Gastroesophageal sphincter (tissue), 4 donors: ENCODE measurements at regions not wholly inside any gene's neighbourhood (a gene's known extent, or its start where the extent isn't known, plus 50 kb on each side); places are given as distances from the start of the nearest gene placed in this dataset.

Experiments
- ATAC-seq: fragments of 150-250 bp; one replicate; pipeline ENCODE4 v1.9.1; 2016; ENCODE audit warnings: mild to moderate bottlenecking, moderate library complexity
- H3K27ac ChIP-seq, 4 donors: fragments of 200-600 bp; sonication (generic) in 3 of 4; 1 replicate in 3 of 4; 2 replicates in 1 of 4; pipeline ENCODE4 v1.5.1; 2016 to 2019
- H3K27me3 ChIP-seq: fragments of 200-600 bp; sonication (generic); one replicate; pipeline ENCODE4 v1.5.1; 2019
- H3K36me3 ChIP-seq, 2 donors: fragments of 200-600 bp; sonication (generic); one replicate each; pipeline ENCODE4 v1.5.1; 2019; ENCODE audit warnings: control low read depth in 1 of 2
- H3K4me1 ChIP-seq, 3 donors: fragments of 200-600 bp; sonication (generic); 1 replicate in 2 of 3; 2 replicates in 1 of 3; pipeline ENCODE4 v1.5.1; 2016 to 2019; ENCODE audit warnings: control low read depth in 2 of 3
- H3K4me3 ChIP-seq, 2 donors: fragments of 200-600 bp; sonication (generic); one replicate each; pipeline ENCODE4 v1.5.1; 2019; ENCODE audit warnings: mild to moderate bottlenecking in 1 of 2, moderate library complexity in 1 of 2
- H3K9me3 ChIP-seq, 3 donors: fragments of 200-600 bp; sonication (generic); one replicate each; pipeline ENCODE4 v1.5.1; 2017 to 2019; ENCODE audit warnings: control low read depth in 2 of 3
- CTCF ChIP-seq, 4 experiments: fragments of 200-600 bp in 2 of 4; fragments of 450-650 bp in 2 of 4; sonication (generic) in 1 of 4; IDR thresholded peaks; one replicate each; pipeline ENCODE4 v1.5.1; 2017 to 2019; ENCODE audit warnings: antibody characterized with exemption in 4 of 4, mild to moderate bottlenecking in 2 of 4, moderate library complexity in 2 of 4
- EP300 ChIP-seq: sonication (generic); formaldehyde crosslinking; IDR thresholded peaks from one replicate; pipeline ENCODE4 v1.6.1; 2017; ENCODE audit warnings: antibody characterized with exemption, mild to moderate bottlenecking
- POLR2A ChIP-seq, 2 donors: fragments of 450-650 bp; IDR thresholded peaks; one replicate each; pipeline ENCODE4 v1.6.1; 2017; ENCODE audit warnings: antibody characterized with exemption in 2 of 2, mild to moderate bottlenecking in 2 of 2, moderate library complexity in 1 of 2
- POLR2AphosphoS5 ChIP-seq: sonication (generic); formaldehyde crosslinking; IDR thresholded peaks from one replicate; pipeline ENCODE4 v1.6.1; 2017; ENCODE audit warnings: antibody characterized with exemption
- WGBS, 2 donors: methylation state at CpG; one replicate each; pipeline ENCODE4 v1.1.5; 2018; ENCODE audit warnings: low coverage in 1 of 2; 5-methylcytosine and 5-hydroxymethylcytosine counted together

- no CpG with 5 or more reads among the region's 3 CpGs for WGBS, 2 donors
- Histone ChIP-seq H3K36me3 (no peaks in the 10 kb centered on the region), H3K27ac (no peak overlapping the region), H3K9me3 (no peaks in the 10 kb centered on the region), H3K4me3 (no peak overlapping the region), H3K4me1 (no peaks in the 10 kb centered on the region), H3K27me3 (no peaks in the 10 kb centered on the region)
- no peak for ATAC-seq
- TF ChIP-seq EP300 (no peak), CTCF (IDR thresholded peaks at IDR 0.05) (no peak), POLR2A (IDR thresholded peaks at IDR 0.05) (no peak), POLR2AphosphoS5 (no peak)
These were observed 1134.4 kb upstream of the TSPY4 start for GRCh38 chrY:8202837-8203236.

GRCh38 chrY:8241144-8241543, 1096.1 kb upstream of the TSPY4 start:
- Histone ChIP-seq H3K36me3 (no peaks in the 10 kb centered on the region), H3K27me3 (no peaks in the 10 kb centered on the region), H3K27ac (no peak overlapping the region), H3K4me3 (no peak overlapping the region), H3K9me3 (no peaks in the 10 kb centered on the region), H3K4me1 (no peaks in the 10 kb centered on the region)
- ATAC-seq = no peak
- no peak for TF ChIP-seq POLR2AphosphoS5
- TF ChIP-seq EP300 = no peak
- TF ChIP-seq POLR2A (IDR thresholded peaks at IDR 0.05) = no peak
- no peak for TF ChIP-seq CTCF (IDR thresholded peaks at IDR 0.05)
- 62% methylated on average over 4 of the region's 8 CpGs; no CpG with 5 or more reads in 1 of the 2 donors for WGBS, 2 donors

DNA sequence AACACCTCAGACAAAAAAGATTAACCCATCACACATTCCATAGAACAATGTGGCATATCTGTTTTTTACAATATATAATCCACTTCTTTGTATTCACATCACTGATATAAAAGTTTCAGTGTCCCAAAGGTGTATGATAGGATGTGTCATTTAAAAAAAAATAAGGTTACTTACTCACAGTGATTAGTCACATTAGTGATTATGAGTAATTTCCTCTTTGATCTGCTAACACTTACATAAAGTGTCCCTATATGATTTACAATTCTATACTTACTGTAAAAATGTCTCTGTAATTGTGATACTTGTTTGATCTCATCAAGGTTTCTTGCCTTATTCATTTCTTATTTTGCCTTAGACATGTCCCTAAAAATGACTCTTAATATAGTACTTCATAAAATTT, 1063.5 kb upstream of the TSPY4 start:
- no peak for ATAC-seq
- H3K27me3 ChIP-seq = no peaks in the 10 kb centered on the region
- no peak overlapping the region for H3K4me3 ChIP-seq
- no peaks in the 10 kb centered on the region for H3K4me1 ChIP-seq
- H3K36me3 ChIP-seq = no peaks in the 10 kb centered on the region
- no peak overlapping the region for H3K27ac ChIP-seq
- H3K9me3 ChIP-seq = no peaks in the 10 kb centered on the region
- TF ChIP-seq EP300 = no peak
- TF ChIP-seq POLR2AphosphoS5 = no peak
- no peak for TF ChIP-seq CTCF (IDR thresholded peaks at IDR 0.05)
- no peak for TF ChIP-seq POLR2A (IDR thresholded peaks at IDR 0.05)

- Histone ChIP-seq H3K27ac (no peak overlapping the region), H3K4me1 (no peaks in the 10 kb centered on the region), H3K36me3 (no peaks in the 10 kb centered on the region), H3K4me3 (no peak overlapping the region), H3K9me3 (no peaks in the 10 kb centered on the region), H3K27me3 (no peaks in the 10 kb centered on the region)
- TF ChIP-seq EP300 = no peak
- no peak for TF ChIP-seq POLR2A (IDR thresholded peaks at IDR 0.05)
- TF ChIP-seq POLR2AphosphoS5 = no peak
- TF ChIP-seq CTCF (IDR thresholded peaks at IDR 0.05) = no peak
- no peak for ATAC-seq
- WGBS, 2 donors = 83% methylated on average over 1 of the region's 1 CpG; no CpG with 5 or more reads in 1 of the 2 donors
These were observed 1032.2 kb upstream of the TSPY4 start for GRCh38 chrY:8305021-8305420.

DNA sequence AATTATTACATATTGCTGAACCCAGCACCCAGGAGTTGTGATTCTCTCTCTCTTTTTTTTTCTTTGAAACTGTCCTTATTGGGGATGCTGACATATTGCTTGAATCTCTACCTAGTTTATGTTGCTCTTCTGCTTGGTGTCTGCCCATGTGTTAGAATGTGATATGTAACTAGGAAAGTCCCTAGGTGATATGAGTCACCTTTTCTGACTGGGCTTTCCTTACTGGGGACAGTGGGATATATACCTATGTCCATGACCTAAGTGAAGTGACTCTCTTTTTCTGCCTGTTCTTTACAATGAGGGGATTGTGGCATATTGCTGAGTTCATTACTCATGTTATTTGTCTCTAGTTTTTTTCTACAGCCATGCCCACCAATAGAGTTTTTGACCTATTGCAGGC, 1013.2 kb upstream of the TSPY4 start:
- no peak for ATAC-seq
- Histone ChIP-seq H3K4me1 (no peaks in the 10 kb centered on the region), H3K36me3 (no peaks in the 10 kb centered on the region), H3K27ac (no peak overlapping the region), H3K27me3 (no peaks in the 10 kb centered on the region), H3K9me3 (no peaks in the 10 kb centered on the region), H3K4me3 (no peak overlapping the region)
- TF ChIP-seq CTCF (IDR thresholded peaks at IDR 0.05) (no peak), POLR2AphosphoS5 (no peak), EP300 (no peak), POLR2A (IDR thresholded peaks at IDR 0.05) (no peak)
